PFSK-1 (cell line): ENCODE measurements at regions not wholly inside any gene's neighbourhood (a gene's known extent, or its start where the extent isn't known, plus 50 kb on each side); places are given as distances from the start of the nearest gene placed in this dataset.

ENCODE experiments used
- POLR2AphosphoS5 ChIP-seq: IDR thresholded peaks from 2 replicates; pipeline ENCODE4 v1.6.1; 2012; ENCODE audit warnings: low read depth, mild to moderate bottlenecking, control low read depth, low read length, moderate library complexity
- REST ChIP-seq, 2 experiments: IDR thresholded peaks; 2 replicates each; pipeline versions ENCODE4 v1.6.1 to v1.8.0; 2011 to 2012; ENCODE audit warnings: low read depth in 2 of 2, low read length in 2 of 2, control low read depth in 1 of 2, inconsistent platforms in 1 of 2, mild to moderate bottlenecking in 1 of 2, moderate library complexity in 1 of 2; ENCODE audit not compliant: insufficient read depth in 1 of 2
- SIN3A ChIP-seq: IDR thresholded peaks from 2 replicates; pipeline ENCODE4 v1.6.1; 2012; ENCODE audit warnings: mild to moderate bottlenecking, low read length, moderate library complexity, borderline replicate concordance; ENCODE audit not compliant: insufficient read depth

- TF ChIP-seq POLR2AphosphoS5 (no peak), SIN3A (no peak), REST (IDR thresholded peaks at IDR 0.05; ENCODE audit: insufficient read depth in 1 of 2, low read depth in 2 of 2, low read length in 2 of 2) (no peak)
Observed at GRCh38 chr7:52423251-52423650, 612.2 kb upstream of the POM121L12 start.
